ENCODE measurements at regions not wholly inside any gene's neighbourhood (a gene's known extent, or its start where the extent isn't known, plus 50 kb on each side); places are given as distances from the start of the nearest gene placed in this dataset.
"Not testable (repeated sequence)": the region's sequence is repeated elsewhere in the genome, so short reads cannot be mapped to it uniquely, and the experiment has no call there.

- no peak for DNase-seq (ENCODE audit: low read depth)
Observed at GRCh38 chr1:65527707-65528503, 107.4 kb downstream of the LEPR start.

- no peak for DNase-seq (ENCODE audit: low read depth)
Observed at GRCh38 chr1:65531972-65532570, 111.6 kb downstream of the LEPR start.

GRCh38 chr1:65535981-65536380 is 115.5 kb downstream of the LEPR start:
- DNase-seq (ENCODE audit: low read depth) = no peak

GRCh38 chr1:65538086-65538485 is 117.6 kb downstream of the LEPR start:
- no peak for DNase-seq (ENCODE audit: low read depth)

- DNase-seq (ENCODE audit: low read depth) = no peak
Observed at GRCh38 chr1:65538664-65539063, 118.2 kb downstream of the LEPR start.

GRCh38 chr1:65539266-65540131 is 119.0 kb downstream of the LEPR start:
- no peak for DNase-seq (ENCODE audit: low read depth)

- no peak for DNase-seq (ENCODE audit: low read depth)
Observed at GRCh38 chr1:65541161-65541560, 120.7 kb downstream of the LEPR start.

- no peak for DNase-seq (ENCODE audit: low read depth)
Observed at GRCh38 chr1:65541865-65542264, 121.4 kb downstream of the LEPR start.

- not testable (repeated sequence) for DNase-seq (ENCODE audit: low read depth)
Observed at GRCh38 chr1:65542592-65542991, 122.1 kb downstream of the LEPR start.

GRCh38 chr1:65550306-65551010 is 130.0 kb downstream of the LEPR start:
- DNase-seq (ENCODE audit: low read depth) = not testable (repeated sequence)

- not testable (repeated sequence) for DNase-seq (ENCODE audit: low read depth)
Observed at GRCh38 chr1:65552484-65552883, 132.0 kb downstream of the LEPR start.

- DNase-seq (ENCODE audit: low read depth) = not testable (repeated sequence)
Observed at GRCh38 chr1:65554086-65554764, 133.8 kb downstream of the LEPR start.

GRCh38 chr1:65554829-65555228 is 134.4 kb downstream of the LEPR start:
- DNase-seq (ENCODE audit: low read depth) = no peak

- DNase-seq (ENCODE audit: low read depth) = no peak
Observed at GRCh38 chr1:65558215-65558614, 137.7 kb downstream of the LEPR start.

GRCh38 chr1:65564493-65564892 is 144.0 kb downstream of the LEPR start:
- no peak for DNase-seq (ENCODE audit: low read depth)

GRCh38 chr1:65568285-65568684 is 147.8 kb downstream of the LEPR start:
- DNase-seq (ENCODE audit: low read depth) = no peak

GRCh38 chr1:65572701-65573421 is 152.4 kb downstream of the LEPR start:
- no peak for DNase-seq (ENCODE audit: low read depth)

GRCh38 chr1:65577278-65577677 is 156.8 kb downstream of the LEPR start:
- no peak for DNase-seq (ENCODE audit: low read depth)

- DNase-seq (ENCODE audit: low read depth) = not testable (repeated sequence)
Observed at GRCh38 chr1:65577982-65578381, 157.5 kb downstream of the LEPR start.

- DNase-seq (ENCODE audit: low read depth) = no peak
Observed at GRCh38 chr1:65581119-65581518, 160.7 kb downstream of the LEPR start.

GRCh38 chr1:65584399-65584798 is 163.9 kb downstream of the LEPR start:
- DNase-seq (ENCODE audit: low read depth) = no peak

Data from activated T-helper 1 cell treated with Interleukin-2 at 50 U/mL for 16 hours (primary cell).